Transverse colon (tissue), 4 donors: ENCODE measurements at regions not wholly inside any gene's neighbourhood (a gene's known extent, or its start where the extent isn't known, plus 50 kb on each side); places are given as distances from the start of the nearest gene placed in this dataset.

Experiments
- CTCF ChIP-seq, 5 experiments: fragments of 200-600 bp in 3 of 5; fragments of 450-650 bp in 2 of 5; sonication (generic) in 3 of 5; IDR thresholded peaks; 1 replicate in 2 of 5; 2 replicates in 3 of 5; pipeline ENCODE4 v1.5.1; 2016 to 2017; ENCODE audit warnings: antibody characterized with exemption in 5 of 5, inconsistent platforms in 3 of 5, mild to moderate bottlenecking in 2 of 5, moderate library complexity in 1 of 5
- EP300 ChIP-seq: sonication (generic); formaldehyde crosslinking; IDR thresholded peaks from one replicate; pipeline ENCODE4 v1.6.1; 2017; ENCODE audit warnings: antibody characterized with exemption, low read depth
- POLR2AphosphoS5 ChIP-seq, 3 donors: sonication (generic); formaldehyde crosslinking; IDR thresholded peaks; one replicate each; pipeline ENCODE4 v1.6.1; 2016; ENCODE audit warnings: antibody characterized with exemption in 3 of 3

GRCh38 chr6:21507811-21508210 lies 85.7 kb upstream of the SOX4 start:
- TF ChIP-seq CTCF (IDR thresholded peaks at IDR 0.05) (no peak), EP300 (no peak), POLR2AphosphoS5 (IDR thresholded peaks at IDR 0.05) (no peak)
